ENCODE measurements at regions not wholly inside any gene's neighbourhood (a gene's known extent, or its start where the extent isn't known, plus 50 kb on each side); places are given as distances from the start of the nearest gene placed in this dataset.

GRCh38 chr5:174589011-174589410 lies 135.4 kb upstream of the MSX2 start:
- Histone ChIP-seq H2AFZ (no peak overlapping the region), H3K36me3 (replicated peaks; ENCODE audit: insufficient read depth, low read depth) (no peaks in the 10 kb centered on the region), H3K9me2 (replicated peaks; ENCODE audit: insufficient read depth) (no peaks in the 10 kb centered on the region), H3K4me1 (ENCODE audit: insufficient read depth) (no peaks in the 10 kb centered on the region), H3K79me2 (no peaks in the 10 kb centered on the region), H4K20me1 (ENCODE audit: insufficient read depth, poor library complexity, severe bottlenecking) (no peaks in the 10 kb centered on the region), H3K4me3 (no peak overlapping the region), H3K4me2 (no peak overlapping the region), H3K9me3 (ENCODE audit: low read depth) (no peaks in the 10 kb centered on the region), H3K27me3 (no peaks in the 10 kb centered on the region), H3K27ac (no peak overlapping the region)
- 81% methylated on average over 7 of the region's 7 CpGs for WGBS (ENCODE audit: low lambda C conversion rate, missing lambda C conversion rate)
- DNase-seq (ENCODE audit: low spot score) = no peak
- TF ChIP-seq CTCF (IDR thresholded peaks at IDR 0.05; ENCODE audit: poor library complexity) (no peak), EZH2phosphoT487 (IDR thresholded peaks at IDR 0.05; ENCODE audit: low read depth, severe bottlenecking, unreplicated experiment) (no peak), EZH2 (IDR thresholded peaks at IDR 0.05; ENCODE audit: borderline replicate concordance) (no peak)

- no peak overlapping the region for H3K4me3 ChIP-seq
- H3K9me2 ChIP-seq (replicated peaks; ENCODE audit: insufficient read depth) = no peaks in the 10 kb centered on the region
- no peaks in the 10 kb centered on the region for H3K4me1 ChIP-seq (ENCODE audit: insufficient read depth)
- 30% methylated on average over 11 of the region's 11 CpGs for WGBS (ENCODE audit: low lambda C conversion rate, missing lambda C conversion rate)
- no peaks in the 10 kb centered on the region for H3K79me2 ChIP-seq
- no peaks in the 10 kb centered on the region for H3K9me3 ChIP-seq (ENCODE audit: low read depth)
- no peaks in the 10 kb centered on the region for H4K20me1 ChIP-seq (ENCODE audit: insufficient read depth, poor library complexity, severe bottlenecking)
- H2AFZ ChIP-seq = no peak overlapping the region
- TF ChIP-seq CTCF (IDR thresholded peaks at IDR 0.05; ENCODE audit: poor library complexity) (no peak), EZH2 (IDR thresholded peaks at IDR 0.05; ENCODE audit: borderline replicate concordance) (no peak), EZH2phosphoT487 (IDR thresholded peaks at IDR 0.05; ENCODE audit: low read depth, severe bottlenecking, unreplicated experiment) (no peak)
- DNase-seq (ENCODE audit: low spot score) = no peak
- no peaks in the 10 kb centered on the region for H3K27me3 ChIP-seq
- no peak overlapping the region for H3K27ac ChIP-seq
- peak overlapping the region; percentile 21 for H3K4me2 ChIP-seq
- no peaks in the 10 kb centered on the region for H3K36me3 ChIP-seq (replicated peaks; ENCODE audit: insufficient read depth, low read depth)
Observed at GRCh38 chr5:174589599-174589998, 134.8 kb upstream of the MSX2 start.

- Histone ChIP-seq H4K20me1 (ENCODE audit: insufficient read depth, poor library complexity, severe bottlenecking) (no peaks in the 10 kb centered on the region), H3K9me3 (ENCODE audit: low read depth) (no peaks in the 10 kb centered on the region), H3K4me1 (ENCODE audit: insufficient read depth) (no peaks in the 10 kb centered on the region), H3K4me2 (no peak overlapping the region), H3K27ac (no peak overlapping the region), H3K36me3 (replicated peaks; ENCODE audit: insufficient read depth, low read depth) (no peaks in the 10 kb centered on the region), H3K4me3 (no peak overlapping the region), H3K9me2 (replicated peaks; ENCODE audit: insufficient read depth) (no peaks in the 10 kb centered on the region), H3K27me3 (no peaks in the 10 kb centered on the region), H3K79me2 (no peaks in the 10 kb centered on the region), H2AFZ (no peak overlapping the region)
- TF ChIP-seq EZH2 (IDR thresholded peaks at IDR 0.05; ENCODE audit: borderline replicate concordance) (no peak), CTCF (IDR thresholded peaks at IDR 0.05; ENCODE audit: poor library complexity) (no peak), EZH2phosphoT487 (IDR thresholded peaks at IDR 0.05; ENCODE audit: low read depth, severe bottlenecking, unreplicated experiment) (no peak)
- 83% methylated on average over 3 of the region's 3 CpGs for WGBS (ENCODE audit: low lambda C conversion rate, missing lambda C conversion rate)
- no peak for DNase-seq (ENCODE audit: low spot score)
Observed at GRCh38 chr5:174590820-174591219, 133.6 kb upstream of the MSX2 start.

GRCh38 chr5:174596429-174596828 lies 128.0 kb upstream of the MSX2 start:
- H2AFZ ChIP-seq = no peak overlapping the region
- peaks cover 11% of the 10 kb centered on the region for H3K4me1 ChIP-seq (ENCODE audit: insufficient read depth)
- H3K36me3 ChIP-seq (replicated peaks; ENCODE audit: insufficient read depth, low read depth) = no peaks in the 10 kb centered on the region

More at GRCh38 chr5:174596429-174596828, 128.0 kb upstream of the MSX2 start:
- Histone ChIP-seq H4K20me1 (ENCODE audit: insufficient read depth, poor library complexity, severe bottlenecking) (no peaks in the 10 kb centered on the region), H3K27ac (peak overlapping the region; percentile 32), H3K9me2 (replicated peaks; ENCODE audit: insufficient read depth) (no peaks in the 10 kb centered on the region), H3K4me2 (no peak overlapping the region), H3K27me3 (no peaks in the 10 kb centered on the region), H3K4me3 (no peak overlapping the region), H3K79me2 (no peaks in the 10 kb centered on the region), H3K9me3 (ENCODE audit: low read depth) (no peaks in the 10 kb centered on the region)
- no peak for TF ChIP-seq EZH2 (IDR thresholded peaks at IDR 0.05; ENCODE audit: borderline replicate concordance)
- TF ChIP-seq CTCF (IDR thresholded peaks at IDR 0.05; ENCODE audit: poor library complexity) = no peak
- TF ChIP-seq EZH2phosphoT487 (IDR thresholded peaks at IDR 0.05; ENCODE audit: low read depth, severe bottlenecking, unreplicated experiment) = no peak
- no peak for DNase-seq (ENCODE audit: low spot score)
- 78% methylated on average over 1 of the region's 1 CpG for WGBS (ENCODE audit: low lambda C conversion rate, missing lambda C conversion rate)
